NCI-H446 treated with DMSO at 0.1 percent for 48 hours (cell line): ENCODE measurements at regions not wholly inside any gene's neighbourhood (a gene's known extent, or its start where the extent isn't known, plus 50 kb on each side); places are given as distances from the start of the nearest gene placed in this dataset.

Experiments
- DNase-seq: peaks from one replicate; lab custom pipeline; 2025; lab: John Stamatoyannopoulos, UW

- no peak for DNase-seq
Measured at GRCh38 chr11:28736256-28736655, 628.1 kb downstream of the METTL15 start.

- DNase-seq = no peak
Measured at GRCh38 chr11:28735511-28735910, 627.3 kb downstream of the METTL15 start.

GRCh38 chr11:28730889-28731288, 622.7 kb downstream of the METTL15 start:
- no peak for DNase-seq

- no peak for DNase-seq
Measured at GRCh38 chr11:28730336-28730735, 622.1 kb downstream of the METTL15 start.

GRCh38 chr11:28729339-28729738, 621.2 kb downstream of the METTL15 start:
- no peak for DNase-seq

GRCh38 chr11:28728666-28729065, 620.5 kb downstream of the METTL15 start:
- DNase-seq = no peak

- DNase-seq = no peak
Measured at GRCh38 chr11:28727254-28727653, 619.1 kb downstream of the METTL15 start.

- no peak for DNase-seq
Measured at GRCh38 chr11:28726432-28726831, 618.2 kb downstream of the METTL15 start.

- no peak for DNase-seq
Measured at GRCh38 chr11:28715726-28716125, 607.5 kb downstream of the METTL15 start.

GRCh38 chr11:28713850-28714249, 605.7 kb downstream of the METTL15 start:
- no peak for DNase-seq

GRCh38 chr11:28708075-28708474, 599.9 kb downstream of the METTL15 start:
- no peak for DNase-seq

GRCh38 chr11:28704801-28705200, 596.6 kb downstream of the METTL15 start:
- DNase-seq = no peak

- DNase-seq = no peak
Measured at GRCh38 chr11:28703371-28703770, 595.2 kb downstream of the METTL15 start.

GRCh38 chr11:28702871-28703270, 594.7 kb downstream of the METTL15 start:
- DNase-seq = no peak

- no peak for DNase-seq
Measured at GRCh38 chr11:28702450-28702790, 594.2 kb downstream of the METTL15 start.

GRCh38 chr11:28701760-28702449, 593.7 kb downstream of the METTL15 start:
- DNase-seq = no peak

GRCh38 chr11:28699701-28700100, 591.5 kb downstream of the METTL15 start:
- no peak for DNase-seq

GRCh38 chr11:28697920-28698827, 590.0 kb downstream of the METTL15 start:
- DNase-seq = no peak

GRCh38 chr11:28696591-28696990, 588.4 kb downstream of the METTL15 start:
- DNase-seq = no peak

GRCh38 chr11:28690746-28691145, 582.6 kb downstream of the METTL15 start:
- no peak for DNase-seq

- DNase-seq = no peak
Measured at GRCh38 chr11:28684011-28684586, 575.9 kb downstream of the METTL15 start.

GRCh38 chr11:28679795-28680468, 571.7 kb downstream of the METTL15 start:
- no peak for DNase-seq
